GM21381 (cell line): ENCODE measurements at regions not wholly inside any gene's neighbourhood (a gene's known extent, or its start where the extent isn't known, plus 50 kb on each side); places are given as distances from the start of the nearest gene placed in this dataset.

Source experiments
- ATAC-seq: cut with Tn5 transposase; IDR thresholded peaks from one replicate; pipeline ENCODE4 v1.9.1; 2021; ENCODE audit warnings: mild to moderate bottlenecking, moderate library complexity; ENCODE audit not compliant: unreplicated experiment

GRCh38 chr1:14294006-14294405 lies 304.5 kb upstream of the KAZN start:
- ATAC-seq: no peak

GRCh38 chr1:14294860-14295536 lies 303.5 kb upstream of the KAZN start:
- no peak for ATAC-seq

- ATAC-seq: no peak
These were observed 301.7 kb upstream of the KAZN start for GRCh38 chr1:14296795-14297194.

- no peak for ATAC-seq
These were observed 301.1 kb upstream of the KAZN start for GRCh38 chr1:14297356-14297755.

- ATAC-seq: no peak
These were observed 299.7 kb upstream of the KAZN start for GRCh38 chr1:14298806-14299205.

- ATAC-seq: no peak
These were observed 297.3 kb upstream of the KAZN start for GRCh38 chr1:14300991-14301703.

- no peak for ATAC-seq
These were observed 296.8 kb upstream of the KAZN start for GRCh38 chr1:14301704-14302024.

- ATAC-seq: no peak
These were observed 296.5 kb upstream of the KAZN start for GRCh38 chr1:14302025-14302424.

- ATAC-seq: no peak
These were observed 295.5 kb upstream of the KAZN start for GRCh38 chr1:14303011-14303410.

GRCh38 chr1:14304381-14304865 lies 294.1 kb upstream of the KAZN start:
- no peak for ATAC-seq

- no peak for ATAC-seq
These were observed 290.0 kb upstream of the KAZN start for GRCh38 chr1:14308460-14308859.

- no peak for ATAC-seq
These were observed 288.5 kb upstream of the KAZN start for GRCh38 chr1:14309984-14310383.

- ATAC-seq: no peak
These were observed 288.0 kb upstream of the KAZN start for GRCh38 chr1:14310476-14310875.

- no peak for ATAC-seq
These were observed 284.6 kb upstream of the KAZN start for GRCh38 chr1:14313731-14314431.

GRCh38 chr1:14318830-14319229 lies 279.7 kb upstream of the KAZN start:
- no peak for ATAC-seq

- no peak for ATAC-seq
These were observed 278.0 kb upstream of the KAZN start for GRCh38 chr1:14320518-14320917.

- no peak for ATAC-seq
These were observed 277.5 kb upstream of the KAZN start for GRCh38 chr1:14320986-14321385.

GRCh38 chr1:14321422-14321821 lies 277.1 kb upstream of the KAZN start:
- no peak for ATAC-seq

- no peak for ATAC-seq
These were observed 274.8 kb upstream of the KAZN start for GRCh38 chr1:14323568-14324247.

- no peak for ATAC-seq
These were observed 274.2 kb upstream of the KAZN start for GRCh38 chr1:14324248-14324630.

GRCh38 chr1:14326857-14327256 lies 271.6 kb upstream of the KAZN start:
- no peak for ATAC-seq

- no peak for ATAC-seq
These were observed 269.8 kb upstream of the KAZN start for GRCh38 chr1:14328685-14329084.
